Retinal pigment epithelial cell (primary cell): ENCODE measurements at regions not wholly inside any gene's neighbourhood (a gene's known extent, or its start where the extent isn't known, plus 50 kb on each side); places are given as distances from the start of the nearest gene placed in this dataset.
A peak's percentile ranks its signal among the peaks of the same experiment; 100 is the strongest.

ENCODE experiments used
- DNase-seq: peaks from one replicate; pipeline ENCODE4 v3.0.0-alpha.2; 2010; ENCODE audit warnings: low read depth
- H3K4me3 ChIP-seq: 2 replicates; pipeline ENCODE4 v1.5.1; 2011; ENCODE audit warnings: mild to moderate bottlenecking, low read length, control low read depth, moderate library complexity
- TF ChIP-seq, protein P1 (sequence below): conservative IDR thresholded peaks from 2 replicates; pipeline ENCODE4 v1.5.1; 2011; ENCODE audit warnings: low read depth, low read length, control low read depth, inconsistent platforms

- no peak overlapping the region for H3K4me3 ChIP-seq
- TF ChIP-seq, protein P1, sequence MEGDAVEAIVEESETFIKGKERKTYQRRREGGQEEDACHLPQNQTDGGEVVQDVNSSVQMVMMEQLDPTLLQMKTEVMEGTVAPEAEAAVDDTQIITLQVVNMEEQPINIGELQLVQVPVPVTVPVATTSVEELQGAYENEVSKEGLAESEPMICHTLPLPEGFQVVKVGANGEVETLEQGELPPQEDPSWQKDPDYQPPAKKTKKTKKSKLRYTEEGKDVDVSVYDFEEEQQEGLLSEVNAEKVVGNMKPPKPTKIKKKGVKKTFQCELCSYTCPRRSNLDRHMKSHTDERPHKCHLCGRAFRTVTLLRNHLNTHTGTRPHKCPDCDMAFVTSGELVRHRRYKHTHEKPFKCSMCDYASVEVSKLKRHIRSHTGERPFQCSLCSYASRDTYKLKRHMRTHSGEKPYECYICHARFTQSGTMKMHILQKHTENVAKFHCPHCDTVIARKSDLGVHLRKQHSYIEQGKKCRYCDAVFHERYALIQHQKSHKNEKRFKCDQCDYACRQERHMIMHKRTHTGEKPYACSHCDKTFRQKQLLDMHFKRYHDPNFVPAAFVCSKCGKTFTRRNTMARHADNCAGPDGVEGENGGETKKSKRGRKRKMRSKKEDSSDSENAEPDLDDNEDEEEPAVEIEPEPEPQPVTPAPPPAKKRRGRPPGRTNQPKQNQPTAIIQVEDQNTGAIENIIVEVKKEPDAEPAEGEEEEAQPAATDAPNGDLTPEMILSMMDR = no peak
- no peak for DNase-seq
These were observed 1098.5 kb upstream of the LCORL start for GRCh38 chr4:19119904-19120560.

- TF ChIP-seq, protein P1 = no peak
- H3K4me3 ChIP-seq = no peak overlapping the region
- DNase-seq = no peak
These were observed 1095.5 kb upstream of the LCORL start for GRCh38 chr4:19117022-19117421.

- TF ChIP-seq, protein P1 = no peak
- no peak for DNase-seq
- H3K4me3 ChIP-seq = no peak overlapping the region
These were observed 1082.6 kb upstream of the LCORL start for GRCh38 chr4:19104176-19104575.

- TF ChIP-seq, protein P1 = no peak
- no peak overlapping the region for H3K4me3 ChIP-seq
- no peak for DNase-seq
These were observed 1074.0 kb upstream of the LCORL start for GRCh38 chr4:19095491-19096046.

GRCh38 chr4:19093951-19094350, 1072.4 kb upstream of the LCORL start:
- no peak overlapping the region for H3K4me3 ChIP-seq
- peak; percentile 44 for DNase-seq
- TF ChIP-seq, protein P1 = no peak

DNA sequence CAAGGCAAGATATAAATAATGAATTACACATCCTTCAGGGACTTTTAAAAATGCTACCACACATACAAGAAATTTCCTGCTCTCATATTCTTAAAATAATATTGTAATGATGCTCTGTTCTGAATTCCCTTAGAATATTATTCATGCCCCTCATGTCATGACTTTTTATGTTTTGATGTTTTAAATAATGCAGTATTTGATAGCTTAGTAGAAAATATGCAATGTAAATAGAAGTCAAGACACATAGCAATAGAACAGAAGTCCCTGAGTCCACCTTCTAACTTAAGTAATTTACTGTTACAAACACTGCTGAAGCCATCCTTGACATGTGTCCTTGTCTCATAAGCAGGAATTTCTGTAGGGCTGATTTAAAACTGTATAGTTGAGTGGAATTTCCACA, 1071.2 kb upstream of the LCORL start:
- no peak for DNase-seq
- no peak overlapping the region for H3K4me3 ChIP-seq
- TF ChIP-seq, protein P1 = no peak

DNA sequence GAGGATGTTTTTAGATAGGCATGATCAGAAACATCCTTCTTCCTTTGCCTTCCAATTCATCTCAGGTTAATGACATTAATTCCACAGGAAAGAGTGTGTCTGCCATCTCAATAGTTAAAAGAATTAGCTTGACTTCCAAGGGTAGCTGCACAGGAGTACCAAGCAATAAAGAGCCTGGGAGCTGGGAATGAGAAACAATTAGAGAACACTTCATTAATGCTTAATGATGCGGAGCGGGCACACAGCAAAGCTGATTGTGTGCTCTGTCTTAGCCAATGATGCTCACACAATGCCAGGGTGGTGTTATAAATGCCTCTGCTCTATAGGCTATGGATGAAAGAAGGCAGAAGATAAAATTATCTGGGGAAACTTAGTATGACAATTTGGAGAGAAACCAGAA, 1052.5 kb upstream of the LCORL start:
- TF ChIP-seq, protein P1 = no peak
- H3K4me3 ChIP-seq = no peak overlapping the region
- DNase-seq = no peak
